Panc1 (cell line): ENCODE measurements at regions not wholly inside any gene's neighbourhood (a gene's known extent, or its start where the extent isn't known, plus 50 kb on each side); places are given as distances from the start of the nearest gene placed in this dataset.

Source experiments
- TCF7L2 ChIP-seq: IDR thresholded peaks from 2 replicates; pipeline ENCODE4 v1.6.1; 2011; ENCODE audit warnings: mild to moderate bottlenecking, low read depth, low read length, inconsistent platforms
- TF ChIP-seq, protein P1 (sequence below): fragments of 450-650 bp; IDR thresholded peaks from 2 replicates; pipeline ENCODE4 v1.5.1; 2017; ENCODE audit warnings: mild to moderate bottlenecking
- TF ChIP-seq, protein P2 (sequence below), 2 experiments: IDR thresholded peaks; 2 replicates each; pipeline ENCODE4 v1.6.1; 2011 to 2012; ENCODE audit warnings: low read depth in 2 of 2, control low read depth in 1 of 2, low read length in 1 of 2, mild to moderate bottlenecking in 1 of 2, moderate library complexity in 1 of 2; ENCODE audit not compliant: insufficient read depth in 1 of 2

DNA sequence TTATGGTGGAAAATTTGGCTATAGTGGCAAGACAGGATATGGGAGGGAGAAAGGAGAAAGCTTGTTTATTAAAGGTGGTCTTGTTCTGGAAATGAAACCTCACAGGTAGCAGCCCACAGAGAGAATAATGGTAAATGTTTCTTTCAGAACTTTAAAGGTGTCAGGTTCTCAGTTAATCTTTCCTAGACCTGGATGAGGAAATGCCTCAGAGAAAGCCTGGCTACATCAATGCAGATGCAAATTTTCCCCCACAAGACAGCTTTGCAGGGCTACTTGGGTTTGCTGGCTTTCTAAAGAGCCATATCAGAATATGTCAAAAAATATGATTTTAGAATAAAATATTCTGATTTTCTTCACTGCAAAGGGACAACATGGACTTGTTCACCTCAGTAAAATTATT is 715.0 kb downstream of the FAM133A start:
- TF ChIP-seq, protein P1, sequence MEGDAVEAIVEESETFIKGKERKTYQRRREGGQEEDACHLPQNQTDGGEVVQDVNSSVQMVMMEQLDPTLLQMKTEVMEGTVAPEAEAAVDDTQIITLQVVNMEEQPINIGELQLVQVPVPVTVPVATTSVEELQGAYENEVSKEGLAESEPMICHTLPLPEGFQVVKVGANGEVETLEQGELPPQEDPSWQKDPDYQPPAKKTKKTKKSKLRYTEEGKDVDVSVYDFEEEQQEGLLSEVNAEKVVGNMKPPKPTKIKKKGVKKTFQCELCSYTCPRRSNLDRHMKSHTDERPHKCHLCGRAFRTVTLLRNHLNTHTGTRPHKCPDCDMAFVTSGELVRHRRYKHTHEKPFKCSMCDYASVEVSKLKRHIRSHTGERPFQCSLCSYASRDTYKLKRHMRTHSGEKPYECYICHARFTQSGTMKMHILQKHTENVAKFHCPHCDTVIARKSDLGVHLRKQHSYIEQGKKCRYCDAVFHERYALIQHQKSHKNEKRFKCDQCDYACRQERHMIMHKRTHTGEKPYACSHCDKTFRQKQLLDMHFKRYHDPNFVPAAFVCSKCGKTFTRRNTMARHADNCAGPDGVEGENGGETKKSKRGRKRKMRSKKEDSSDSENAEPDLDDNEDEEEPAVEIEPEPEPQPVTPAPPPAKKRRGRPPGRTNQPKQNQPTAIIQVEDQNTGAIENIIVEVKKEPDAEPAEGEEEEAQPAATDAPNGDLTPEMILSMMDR: no peak
- TF ChIP-seq, protein P2, sequence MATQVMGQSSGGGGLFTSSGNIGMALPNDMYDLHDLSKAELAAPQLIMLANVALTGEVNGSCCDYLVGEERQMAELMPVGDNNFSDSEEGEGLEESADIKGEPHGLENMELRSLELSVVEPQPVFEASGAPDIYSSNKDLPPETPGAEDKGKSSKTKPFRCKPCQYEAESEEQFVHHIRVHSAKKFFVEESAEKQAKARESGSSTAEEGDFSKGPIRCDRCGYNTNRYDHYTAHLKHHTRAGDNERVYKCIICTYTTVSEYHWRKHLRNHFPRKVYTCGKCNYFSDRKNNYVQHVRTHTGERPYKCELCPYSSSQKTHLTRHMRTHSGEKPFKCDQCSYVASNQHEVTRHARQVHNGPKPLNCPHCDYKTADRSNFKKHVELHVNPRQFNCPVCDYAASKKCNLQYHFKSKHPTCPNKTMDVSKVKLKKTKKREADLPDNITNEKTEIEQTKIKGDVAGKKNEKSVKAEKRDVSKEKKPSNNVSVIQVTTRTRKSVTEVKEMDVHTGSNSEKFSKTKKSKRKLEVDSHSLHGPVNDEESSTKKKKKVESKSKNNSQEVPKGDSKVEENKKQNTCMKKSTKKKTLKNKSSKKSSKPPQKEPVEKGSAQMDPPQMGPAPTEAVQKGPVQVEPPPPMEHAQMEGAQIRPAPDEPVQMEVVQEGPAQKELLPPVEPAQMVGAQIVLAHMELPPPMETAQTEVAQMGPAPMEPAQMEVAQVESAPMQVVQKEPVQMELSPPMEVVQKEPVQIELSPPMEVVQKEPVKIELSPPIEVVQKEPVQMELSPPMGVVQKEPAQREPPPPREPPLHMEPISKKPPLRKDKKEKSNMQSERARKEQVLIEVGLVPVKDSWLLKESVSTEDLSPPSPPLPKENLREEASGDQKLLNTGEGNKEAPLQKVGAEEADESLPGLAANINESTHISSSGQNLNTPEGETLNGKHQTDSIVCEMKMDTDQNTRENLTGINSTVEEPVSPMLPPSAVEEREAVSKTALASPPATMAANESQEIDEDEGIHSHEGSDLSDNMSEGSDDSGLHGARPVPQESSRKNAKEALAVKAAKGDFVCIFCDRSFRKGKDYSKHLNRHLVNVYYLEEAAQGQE (IDR thresholded peaks at IDR 0.05; ENCODE audit: insufficient read depth in 1 of 2, low read depth in 2 of 2, low read length in 1 of 2): no peak
- no peak for TF ChIP-seq TCF7L2
